CD4-positive, alpha-beta memory T cell (primary cell): ENCODE measurements at regions not wholly inside any gene's neighbourhood (a gene's known extent, or its start where the extent isn't known, plus 50 kb on each side); places are given as distances from the start of the nearest gene placed in this dataset.

ENCODE experiments used
- CTCF ChIA-PET: fragments of 350-600 bp; sonication (Branson Sonifier 250); formaldehyde crosslinking; loops from one replicate; lab custom pipeline; 2021; ENCODE audit warnings: inconsistent platforms; ENCODE audit not compliant: partially characterized antibody; lab: Charles Lee
- POLR2A ChIA-PET: fragments of 350-600 bp; sonication (Branson Sonifier 250); formaldehyde crosslinking; loops from one replicate; lab custom pipeline; 2021; ENCODE audit not compliant: partially characterized antibody; lab: Charles Lee
- DNase-seq, 5 donors: peaks; one replicate each; pipeline versions ENCODE4 v3.0.0 to v3.0.0-alpha.2; 2020 to 2022; ENCODE audit warnings: mixed read lengths in 1 of 5
- H3K27ac ChIP-seq: one replicate; pipeline ENCODE4 v1.7.0; 2013; ENCODE audit warnings: low read depth, low read length
- H3K27me3 ChIP-seq: 2 replicates; pipeline ENCODE4 v1.7.0; 2013; ENCODE audit warnings: mild to moderate bottlenecking, low read length, moderate library complexity; ENCODE audit not compliant: insufficient read depth
- H3K36me3 ChIP-seq: 2 replicates; pipeline ENCODE4 v1.7.0; 2013; ENCODE audit warnings: mild to moderate bottlenecking, low read length, moderate library complexity; ENCODE audit not compliant: insufficient read depth
- H3K4me1 ChIP-seq: 2 replicates; pipeline ENCODE4 v1.7.0; 2013; ENCODE audit warnings: mild to moderate bottlenecking, low read length, moderate library complexity; ENCODE audit not compliant: insufficient read depth
- H3K4me3 ChIP-seq, 2 donors: one replicate each; pipeline ENCODE4 v1.7.0; 2013; ENCODE audit warnings: low read length in 2 of 2, mild to moderate bottlenecking in 1 of 2
- H3K9me3 ChIP-seq, 2 donors: one replicate each; pipeline ENCODE4 v1.7.0; 2013; ENCODE audit warnings: low read length in 2 of 2, control low read depth in 1 of 2; ENCODE audit not compliant: control insufficient read depth in 1 of 2
- H3K27ac Mint-ChIP-seq, 7 donors: one replicate each; pipeline ENCODE4 v1.8.0; 2020 to 2021; ENCODE audit warnings: mixed read lengths in 7 of 7, mild to moderate bottlenecking in 6 of 7, inconsistent platforms in 3 of 7, moderate library complexity in 3 of 7
- H3K27me3 Mint-ChIP-seq, 2 donors: one replicate each; pipeline ENCODE4 v1.8.0; 2020 to 2021; ENCODE audit warnings: mixed read lengths in 2 of 2
- H3K36me3 Mint-ChIP-seq, 2 donors: one replicate each; pipeline ENCODE4 v1.8.0; 2020 to 2021; ENCODE audit warnings: mixed read lengths in 2 of 2, inconsistent platforms in 1 of 2, mild to moderate bottlenecking in 1 of 2
- H3K4me1 Mint-ChIP-seq, 4 donors: one replicate each; pipeline ENCODE4 v1.8.0; 2020 to 2021; ENCODE audit warnings: mixed read lengths in 4 of 4, mild to moderate bottlenecking in 1 of 4
- H3K4me3 Mint-ChIP-seq, 8 donors: one replicate each; pipeline ENCODE4 v1.8.0; 2020 to 2021; ENCODE audit warnings: mixed read lengths in 8 of 8, mild to moderate bottlenecking in 7 of 8, moderate library complexity in 6 of 8, inconsistent platforms in 3 of 8
- H3K9me3 Mint-ChIP-seq, 8 donors: one replicate each; pipeline ENCODE4 v1.8.0; 2020 to 2021; ENCODE audit warnings: mixed read lengths in 8 of 8, mild to moderate bottlenecking in 5 of 8, inconsistent platforms in 3 of 8, moderate library complexity in 1 of 8
- intact Hi-C: fragments of 100-400 bp; cut with micrococcal nuclease; formaldehyde crosslinking; loops from one replicate; pipeline ENCODE4 v1.15.1; 2023

DNA sequence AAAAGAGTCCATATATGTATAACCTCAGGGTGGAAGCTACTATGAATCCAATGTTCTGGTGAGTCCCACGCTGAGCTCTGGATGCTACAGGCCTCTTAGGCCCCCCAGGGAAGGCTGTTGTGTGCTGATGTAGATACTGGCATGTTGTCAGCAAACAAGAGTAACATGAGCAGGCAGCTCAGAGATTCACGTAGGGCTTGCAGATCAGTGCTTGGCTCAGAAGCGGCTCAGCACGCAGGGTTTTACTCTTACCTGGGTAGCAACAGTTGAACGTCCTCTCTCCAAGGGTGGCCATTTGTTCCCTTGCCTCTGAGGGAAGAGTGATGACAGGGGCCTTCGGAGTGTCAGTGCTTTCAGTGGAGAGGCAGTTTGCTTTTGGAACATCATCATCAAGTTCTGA lies 93.4 kb downstream of the ZFP64 start:
- Mint-ChIP-seq H3K27me3 (peaks cover 2 to 3% of the 10 kb centered on the region in 2 donors), H3K27ac (no peak overlapping the region), H3K9me3 (no peaks in the 10 kb centered on the region), H3K4me3 (no peak overlapping the region), H3K4me1 (peaks cover 0 to 8% (median under 1%) of the 10 kb centered on the region in 4 donors), H3K36me3 (peaks cover 4 to 5% of the 10 kb centered on the region in 2 donors)
- no peaks in the 10 kb centered on the region for H3K36me3 ChIP-seq
- no peaks in the 10 kb centered on the region for H3K27me3 ChIP-seq
- intact Hi-C loops: no loop called here
- no peak for DNase-seq
- H3K27ac ChIP-seq: no peak overlapping the region
- CTCF ChIA-PET: no interaction called here
- POLR2A ChIA-PET: interaction anchor here (0.7 kb wide), 1 partner anchor 43 kb away, joined by 3 read pairs; no protein-coding TSS in a partner anchor
- H3K9me3 ChIP-seq: no peaks in the 10 kb centered on the region
- no peaks in the 10 kb centered on the region for H3K4me1 ChIP-seq
- H3K4me3 ChIP-seq: no peak overlapping the region

DNA sequence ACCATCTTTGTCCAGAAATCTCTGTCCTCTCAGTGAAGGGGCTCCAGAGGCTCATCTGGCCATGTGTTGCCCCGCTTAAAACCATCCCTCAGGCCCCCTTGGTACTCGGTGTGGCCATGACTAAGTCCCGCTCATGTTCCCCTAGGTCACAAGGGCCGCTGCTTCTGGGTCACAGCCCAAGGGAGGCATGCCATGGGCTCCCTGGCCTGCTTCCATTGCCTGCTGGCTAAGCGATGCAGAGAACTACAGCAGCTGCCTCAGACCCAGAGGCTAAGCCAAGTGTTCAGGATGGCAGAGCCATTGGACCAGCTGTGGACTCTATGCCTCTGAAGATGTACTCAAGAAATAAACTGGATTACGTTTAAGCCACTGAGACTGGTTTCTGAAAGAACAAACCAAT lies 95.5 kb downstream of the ZFP64 start:
- H3K36me3 Mint-ChIP-seq: peaks cover 4 to 5% of the 10 kb centered on the region in 2 donors
- POLR2A ChIA-PET: no interaction called here
- Histone ChIP-seq H3K27me3 (no peaks in the 10 kb centered on the region), H3K27ac (no peak overlapping the region), H3K4me3 (no peak overlapping the region), H3K36me3 (no peaks in the 10 kb centered on the region), H3K9me3 (no peaks in the 10 kb centered on the region), H3K4me1 (no peaks in the 10 kb centered on the region)
- no peaks in the 10 kb centered on the region for H3K9me3 Mint-ChIP-seq
- H3K27me3 Mint-ChIP-seq: no peaks in the 10 kb centered on the region
- DNase-seq: no peak
- H3K4me1 Mint-ChIP-seq: no peaks in the 10 kb centered on the region
- no peak overlapping the region for H3K4me3 Mint-ChIP-seq
- CTCF ChIA-PET: no interaction called here
- no peak overlapping the region for H3K27ac Mint-ChIP-seq
- intact Hi-C loops: no loop called here

DNA sequence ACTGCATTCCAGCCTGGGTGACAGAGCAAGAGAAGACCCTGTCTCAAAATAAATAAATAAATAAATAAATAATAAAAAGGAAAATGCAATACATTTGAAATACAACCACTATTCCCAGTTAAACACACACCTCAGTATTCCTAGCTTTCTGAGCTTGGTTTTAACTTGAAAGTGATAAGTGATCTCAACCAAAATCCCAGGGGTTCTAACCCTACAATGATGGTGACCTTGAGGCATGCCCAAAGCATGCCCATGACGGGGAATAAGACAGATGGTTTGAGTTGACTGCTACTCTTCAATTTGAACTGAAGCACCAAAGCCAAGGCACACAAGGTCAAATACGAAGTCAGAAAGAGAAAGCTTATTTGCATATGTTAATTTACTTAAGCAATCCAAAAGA lies 96.9 kb downstream of the ZFP64 start:
- no peaks in the 10 kb centered on the region for H3K27me3 ChIP-seq
- H3K36me3 ChIP-seq: no peaks in the 10 kb centered on the region
- DNase-seq: no peak
- Mint-ChIP-seq H3K4me1 (no peaks in the 10 kb centered on the region), H3K36me3 (peaks cover 11 to 12% of the 10 kb centered on the region in 2 donors), H3K27me3 (no peaks in the 10 kb centered on the region), H3K27ac (no peak overlapping the region), H3K4me3 (no peak overlapping the region), H3K9me3 (no peaks in the 10 kb centered on the region)
- H3K4me3 ChIP-seq: no peak overlapping the region
- H3K4me1 ChIP-seq: no peaks in the 10 kb centered on the region
- H3K27ac ChIP-seq: no peak overlapping the region
- ChIA-PET POLR2A (no interaction called here), CTCF (no interaction called here)
- H3K9me3 ChIP-seq: no peaks in the 10 kb centered on the region
- intact Hi-C loops: no loop called here

DNA sequence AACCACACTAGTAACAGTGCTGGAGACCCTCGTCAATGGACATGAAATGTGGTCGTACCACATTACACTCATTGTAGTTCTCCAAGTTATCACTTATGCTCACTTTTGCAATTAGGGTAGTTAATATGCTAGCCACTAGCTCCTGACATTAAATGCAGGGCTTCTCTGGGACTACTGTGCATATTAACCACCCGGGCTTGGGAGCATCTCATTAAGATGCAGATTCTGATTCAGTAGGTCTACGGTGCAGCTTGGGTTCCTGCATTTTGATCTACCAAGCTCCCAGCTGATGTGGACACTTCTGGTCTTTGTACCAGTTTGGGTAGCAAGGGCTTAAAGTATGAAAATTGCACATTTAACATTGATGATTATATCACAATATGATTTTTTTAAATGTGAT lies 98.0 kb downstream of the ZFP64 start:
- Histone ChIP-seq H3K27me3 (no peaks in the 10 kb centered on the region), H3K9me3 (no peaks in the 10 kb centered on the region), H3K4me3 (no peak overlapping the region), H3K4me1 (no peaks in the 10 kb centered on the region), H3K27ac (no peak overlapping the region), H3K36me3 (no peaks in the 10 kb centered on the region)
- DNase-seq: no peak
- Mint-ChIP-seq H3K36me3 (peaks cover 18 to 23% of the 10 kb centered on the region in 2 donors), H3K4me1 (no peaks in the 10 kb centered on the region), H3K4me3 (no peak overlapping the region), H3K9me3 (peaks cover 0 to 4% (median 0%) of the 10 kb centered on the region in 8 donors), H3K27me3 (no peaks in the 10 kb centered on the region), H3K27ac (no peak overlapping the region)
- ChIA-PET CTCF (no interaction called here), POLR2A (no interaction called here)
- intact Hi-C loops: no loop called here

DNA sequence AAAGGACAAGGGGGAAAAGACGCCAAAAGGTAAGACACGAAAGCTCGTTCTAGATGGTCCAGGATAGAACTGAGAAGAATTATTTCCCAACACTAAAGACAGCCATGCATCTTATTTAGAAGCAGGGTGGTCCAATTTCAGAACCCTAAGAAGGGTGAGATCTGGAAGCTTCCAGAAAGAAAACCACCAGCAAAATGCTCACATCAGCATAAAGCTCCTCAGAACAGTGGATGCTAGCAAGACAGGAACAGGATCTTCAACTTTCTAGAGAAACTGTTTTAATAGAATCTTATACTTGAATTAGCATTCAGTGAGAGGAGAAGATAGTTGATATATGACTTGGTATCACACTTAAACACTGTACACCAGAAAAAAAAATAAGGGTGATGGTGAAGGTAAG lies 101.5 kb downstream of the ZFP64 start:
- DNase-seq: no peak
- no peaks in the 10 kb centered on the region for H3K27me3 Mint-ChIP-seq
- peaks cover 45 to 52% of the 10 kb centered on the region in 2 donors for H3K36me3 Mint-ChIP-seq
- Histone ChIP-seq H3K4me3 (no peak overlapping the region), H3K27ac (no peak overlapping the region), H3K4me1 (no peaks in the 10 kb centered on the region), H3K27me3 (no peaks in the 10 kb centered on the region), H3K9me3 (peaks cover 0 to 6% of the 10 kb centered on the region in 2 donors), H3K36me3 (no peaks in the 10 kb centered on the region)
- intact Hi-C loops: no loop called here
- H3K4me1 Mint-ChIP-seq: no peaks in the 10 kb centered on the region
- H3K4me3 Mint-ChIP-seq: no peak overlapping the region
- H3K9me3 Mint-ChIP-seq: peaks cover 0 to 23% (median 12%) of the 10 kb centered on the region in 8 donors
- CTCF ChIA-PET: no interaction called here
- POLR2A ChIA-PET: no interaction called here
- H3K27ac Mint-ChIP-seq: no peak overlapping the region

DNA sequence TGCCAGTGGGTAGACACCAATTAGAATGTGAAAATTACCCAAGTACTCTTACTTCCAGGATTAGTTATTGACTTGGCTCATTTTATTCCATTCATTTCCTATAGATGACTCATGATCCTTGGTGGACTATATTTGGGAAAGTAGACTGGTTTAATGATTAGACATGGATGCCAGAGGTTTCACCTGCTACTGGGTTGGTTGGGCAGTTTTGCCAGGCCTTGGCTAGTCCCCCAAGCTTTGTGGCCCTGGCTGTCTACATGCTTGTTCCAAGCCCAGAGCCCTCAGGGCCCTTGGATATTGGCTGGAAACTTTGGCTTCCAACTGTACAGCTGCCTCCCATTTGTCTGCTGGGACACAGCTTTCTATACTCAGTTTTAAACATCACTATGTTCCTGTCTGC lies 104.1 kb downstream of the ZFP64 start:
- Histone ChIP-seq H3K4me1 (peaks cover 5% of the 10 kb centered on the region), H3K36me3 (no peaks in the 10 kb centered on the region), H3K27ac (no peak overlapping the region), H3K4me3 (no peak overlapping the region), H3K9me3 (peaks cover 0 to 6% of the 10 kb centered on the region in 2 donors), H3K27me3 (no peaks in the 10 kb centered on the region)
- Mint-ChIP-seq H3K27ac (no peak overlapping the region), H3K36me3 (peaks cover 44 to 58% of the 10 kb centered on the region in 2 donors), H3K4me1 (peaks cover 5 to 8% (median 8%) of the 10 kb centered on the region in 4 donors), H3K4me3 (no peak overlapping the region), H3K9me3 (peaks cover 0 to 23% (median 12%) of the 10 kb centered on the region in 8 donors), H3K27me3 (no peaks in the 10 kb centered on the region)
- ChIA-PET CTCF (no interaction called here), POLR2A (no interaction called here)
- DNase-seq: no peak
- intact Hi-C loops: no loop called here

DNA sequence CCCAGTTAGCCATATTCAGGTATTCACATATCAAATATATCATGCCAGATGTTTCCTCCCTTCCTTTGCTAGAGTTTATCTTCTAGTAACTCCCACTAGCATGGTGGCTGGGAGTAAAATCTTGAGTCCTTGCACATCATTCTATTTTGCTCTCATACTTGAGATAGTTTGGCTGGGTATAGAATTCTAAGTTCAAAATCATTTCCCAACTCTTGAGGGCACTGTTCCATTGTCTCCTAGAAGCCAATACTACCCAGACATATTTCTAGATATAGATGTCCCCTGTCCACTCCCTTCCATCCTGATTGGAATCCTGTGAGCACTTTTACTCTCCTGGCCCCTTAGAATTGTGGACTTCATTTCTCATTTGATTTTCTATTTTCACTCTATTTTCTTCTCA lies 104.7 kb downstream of the ZFP64 start:
- peaks cover 5 to 10% (median 9%) of the 10 kb centered on the region in 4 donors for H3K4me1 Mint-ChIP-seq
- no peak overlapping the region for H3K4me3 Mint-ChIP-seq
- no peak overlapping the region for H3K27ac Mint-ChIP-seq
- ChIA-PET POLR2A (no interaction called here), CTCF (no interaction called here)
- peaks cover 0 to 23% (median 12%) of the 10 kb centered on the region in 8 donors for H3K9me3 Mint-ChIP-seq
- no peaks in the 10 kb centered on the region for H3K27me3 Mint-ChIP-seq
- Histone ChIP-seq H3K27ac (no peak overlapping the region), H3K36me3 (no peaks in the 10 kb centered on the region), H3K27me3 (no peaks in the 10 kb centered on the region), H3K9me3 (peaks cover 0 to 6% of the 10 kb centered on the region in 2 donors), H3K4me1 (peaks cover 7% of the 10 kb centered on the region), H3K4me3 (no peak overlapping the region)
- H3K36me3 Mint-ChIP-seq: peaks cover 44 to 58% of the 10 kb centered on the region in 2 donors
- DNase-seq: no peak
- intact Hi-C loops: no loop called here
